Loucy (cell line): ENCODE measurements at regions not wholly inside any gene's neighbourhood (a gene's known extent, or its start where the extent isn't known, plus 50 kb on each side); places are given as distances from the start of the nearest gene placed in this dataset.

ENCODE experiments used
- CTCF ChIP-seq: fragments of 200-600 bp; sonication (generic); conservative IDR thresholded peaks from 2 replicates; pipeline ENCODE4 v1.5.1; 2014; ENCODE audit warnings: mild to moderate bottlenecking, antibody characterized with exemption, low read length
- EZH2phosphoT487 ChIP-seq: fragments of 200-600 bp; IDR thresholded peaks from 2 replicates; pipeline ENCODE4 v1.6.1; 2018; ENCODE audit warnings: antibody characterized with exemption, mild to moderate bottlenecking, moderate library complexity, borderline replicate concordance

- no peak for TF ChIP-seq CTCF
- TF ChIP-seq EZH2phosphoT487: no peak
Measured at GRCh38 chr9:90505695-90506094, 136.9 kb downstream of the DIRAS2 start.
